HG02610 (cell line): ENCODE measurements at regions not wholly inside any gene's neighbourhood (a gene's known extent, or its start where the extent isn't known, plus 50 kb on each side); places are given as distances from the start of the nearest gene placed in this dataset.

Experiments used
- ATAC-seq: cut with Tn5 transposase; IDR thresholded peaks from one replicate; pipeline ENCODE4 v1.9.1; 2021; ENCODE audit warnings: mild to moderate bottlenecking, moderate library complexity; ENCODE audit not compliant: unreplicated experiment

DNA sequence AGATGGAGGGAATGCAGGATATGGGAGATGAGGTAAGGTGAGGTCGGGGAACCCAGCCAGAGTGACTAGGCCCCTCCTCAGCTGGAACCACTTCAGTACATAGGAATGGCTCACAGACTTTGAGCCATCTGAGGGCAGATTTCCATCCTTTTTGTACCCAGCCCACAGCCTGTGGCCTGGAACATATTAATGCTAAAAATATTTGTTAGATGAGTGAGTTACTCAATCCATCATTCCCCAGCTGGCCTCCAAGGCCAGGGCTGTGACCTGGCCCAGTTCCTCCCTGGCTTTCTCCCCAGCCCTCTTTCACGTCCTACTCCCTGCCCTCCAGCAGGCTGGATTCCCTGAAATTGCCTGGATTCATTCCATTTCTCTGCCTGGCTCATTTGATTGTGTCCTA, 57.2 kb upstream of the PRDM11 start:
- no peak for ATAC-seq

DNA sequence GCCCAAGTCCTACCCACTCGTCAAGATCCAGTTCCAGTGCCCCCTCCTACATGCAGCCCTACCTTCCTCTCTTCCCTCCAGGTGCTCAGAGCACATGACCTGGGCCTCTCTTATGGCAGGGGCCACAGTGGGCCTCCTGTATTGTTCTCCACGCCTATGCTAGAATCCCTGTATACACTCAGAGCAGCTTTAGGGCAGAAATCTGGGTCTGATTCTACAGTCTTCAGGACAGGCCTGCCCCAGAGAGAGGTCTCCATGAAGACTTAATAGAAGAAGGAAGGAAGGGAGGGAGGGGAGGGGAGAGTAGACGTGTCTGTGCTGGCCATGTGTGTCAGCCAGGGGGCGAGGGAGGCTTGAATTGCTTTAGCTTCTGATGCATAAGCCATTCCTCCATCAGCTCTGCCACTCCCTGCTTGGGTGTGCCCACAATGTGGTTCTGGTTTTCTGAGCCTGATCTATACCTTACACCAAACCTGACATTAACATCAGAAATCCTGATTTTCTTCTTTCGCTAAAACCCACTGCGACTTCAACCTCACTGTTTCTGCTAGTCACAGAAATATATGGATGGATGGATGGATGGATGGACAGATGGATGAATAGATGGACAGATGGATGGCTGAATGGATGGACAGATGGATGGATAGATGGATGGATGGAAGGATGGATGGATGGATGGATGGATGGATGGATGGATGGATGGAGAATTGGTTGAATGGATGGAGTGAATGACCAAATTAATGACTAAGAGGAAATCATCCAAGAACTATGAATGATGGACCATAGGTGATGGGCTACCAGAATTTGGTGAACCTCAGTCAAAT, 56.6 kb upstream of the PRDM11 start:
- ATAC-seq: no peak

DNA sequence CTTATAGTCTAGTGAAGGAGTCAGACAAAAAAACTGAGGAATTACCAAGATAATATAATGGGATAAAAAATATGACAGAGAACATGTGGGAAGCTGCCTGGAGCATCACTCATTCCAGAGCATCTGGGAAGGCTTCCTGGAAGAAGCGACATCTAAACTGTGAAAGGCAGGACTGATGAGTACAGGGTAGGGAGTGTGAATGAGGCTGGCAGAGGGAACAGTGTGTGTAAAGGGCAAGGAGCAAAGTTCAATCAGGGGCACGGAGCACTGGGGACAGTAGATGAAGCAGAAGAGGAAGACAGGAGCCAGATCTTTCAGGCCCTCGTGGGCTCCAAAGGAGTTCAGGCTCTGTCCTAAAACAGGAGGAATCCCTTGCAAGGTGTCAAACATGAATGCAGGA, 55.8 kb upstream of the PRDM11 start:
- ATAC-seq: no peak

DNA sequence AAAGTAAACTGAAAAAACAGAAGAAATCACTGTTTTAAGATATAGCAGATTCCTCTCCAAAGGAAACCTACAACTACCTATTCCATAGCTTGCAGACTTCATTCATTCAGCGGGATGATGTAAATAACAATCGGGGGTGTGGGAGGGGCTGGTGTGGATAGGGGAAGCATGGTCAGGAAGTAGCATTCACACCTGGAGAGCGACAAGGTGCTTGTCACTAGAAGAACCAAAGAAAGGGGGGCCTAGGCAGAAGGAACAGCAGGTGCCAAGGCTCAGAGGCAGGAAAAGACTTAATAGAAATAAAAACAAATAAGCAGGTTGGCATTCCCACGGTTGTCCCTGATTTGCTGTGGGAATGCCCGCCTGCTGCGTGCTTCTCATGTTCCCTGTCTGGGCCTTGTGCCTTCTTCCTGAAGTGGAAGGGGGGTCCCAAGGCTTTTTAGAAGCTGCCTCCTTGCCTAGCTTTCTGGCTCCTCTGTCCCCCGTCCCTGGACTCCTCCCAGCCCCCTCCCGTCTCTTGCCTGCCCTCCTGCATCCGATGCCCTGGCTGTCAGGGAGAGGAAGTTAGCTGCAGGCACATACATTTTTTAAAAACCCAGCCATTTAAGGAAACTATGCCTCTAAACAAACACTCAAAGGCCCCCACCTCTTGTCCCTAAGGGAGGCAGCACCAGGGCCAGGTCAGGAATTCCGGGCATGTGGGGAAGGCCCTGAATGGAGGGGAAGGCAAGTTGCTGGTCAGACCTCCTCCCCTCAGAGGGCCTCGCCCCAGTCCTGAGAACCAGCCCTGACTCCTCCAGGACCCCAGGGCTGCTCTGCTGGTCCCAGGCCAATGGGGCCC, 54.7 kb upstream of the PRDM11 start:
- ATAC-seq: no peak

DNA sequence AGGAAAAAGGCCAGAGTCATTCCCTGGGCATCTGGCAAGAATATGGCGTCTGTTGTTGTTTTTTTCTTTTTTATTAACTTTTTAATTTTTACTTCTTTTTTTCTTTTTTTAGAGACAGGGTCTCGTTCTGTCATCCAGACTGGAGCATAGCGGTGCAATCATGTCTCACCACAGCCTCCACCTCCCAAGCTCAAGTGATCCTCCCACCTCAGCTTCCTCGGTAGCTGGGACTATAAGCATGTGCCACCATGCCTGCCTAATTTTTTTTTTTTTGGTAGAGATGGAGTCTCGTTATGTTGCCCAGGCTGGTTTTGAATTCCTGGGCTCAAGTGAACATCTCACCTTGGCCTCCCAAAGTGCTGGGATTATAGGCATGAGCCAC, 54.0 kb upstream of the PRDM11 start:
- ATAC-seq: no peak

DNA sequence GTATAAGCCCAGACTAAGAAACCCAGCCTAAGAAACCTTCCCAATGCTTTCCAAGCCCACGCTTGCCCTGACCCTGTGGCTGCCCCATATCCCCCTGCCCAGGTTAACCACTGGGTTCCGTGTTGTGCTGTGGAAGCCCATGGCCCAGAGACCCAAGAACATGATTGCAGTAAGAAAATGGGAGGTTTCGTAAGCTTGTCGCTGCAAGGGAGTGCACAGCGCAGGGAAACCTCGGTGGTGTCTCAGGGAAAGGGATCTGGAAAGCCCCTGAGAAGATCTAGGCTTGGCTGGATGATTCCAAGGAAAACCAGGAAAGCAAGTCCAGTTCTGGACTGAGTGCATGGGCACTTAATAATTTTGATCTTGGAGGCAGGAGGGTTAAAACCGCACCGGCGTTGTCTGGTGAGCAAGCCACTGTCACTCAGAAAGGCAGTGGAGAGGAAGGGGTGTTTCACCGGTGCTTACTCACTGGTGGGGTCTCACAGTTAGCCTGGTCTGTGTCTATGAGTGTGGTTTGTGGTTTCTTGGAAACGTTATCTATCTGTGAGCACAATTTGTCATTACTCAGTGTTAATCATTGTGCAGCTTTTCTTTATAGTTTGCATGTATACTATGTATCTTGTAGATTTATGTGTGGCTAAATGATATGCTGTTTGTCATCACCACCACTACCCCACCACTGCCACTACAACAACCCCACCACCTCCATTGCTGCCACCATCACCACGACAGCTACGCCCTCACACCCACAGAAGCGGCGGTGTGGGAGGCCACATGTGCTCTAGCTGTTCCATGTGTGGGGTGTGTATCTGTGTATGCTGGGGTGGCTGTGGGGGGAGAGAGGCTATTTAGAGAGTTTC, 53.3 kb upstream of the PRDM11 start:
- no peak for ATAC-seq

DNA sequence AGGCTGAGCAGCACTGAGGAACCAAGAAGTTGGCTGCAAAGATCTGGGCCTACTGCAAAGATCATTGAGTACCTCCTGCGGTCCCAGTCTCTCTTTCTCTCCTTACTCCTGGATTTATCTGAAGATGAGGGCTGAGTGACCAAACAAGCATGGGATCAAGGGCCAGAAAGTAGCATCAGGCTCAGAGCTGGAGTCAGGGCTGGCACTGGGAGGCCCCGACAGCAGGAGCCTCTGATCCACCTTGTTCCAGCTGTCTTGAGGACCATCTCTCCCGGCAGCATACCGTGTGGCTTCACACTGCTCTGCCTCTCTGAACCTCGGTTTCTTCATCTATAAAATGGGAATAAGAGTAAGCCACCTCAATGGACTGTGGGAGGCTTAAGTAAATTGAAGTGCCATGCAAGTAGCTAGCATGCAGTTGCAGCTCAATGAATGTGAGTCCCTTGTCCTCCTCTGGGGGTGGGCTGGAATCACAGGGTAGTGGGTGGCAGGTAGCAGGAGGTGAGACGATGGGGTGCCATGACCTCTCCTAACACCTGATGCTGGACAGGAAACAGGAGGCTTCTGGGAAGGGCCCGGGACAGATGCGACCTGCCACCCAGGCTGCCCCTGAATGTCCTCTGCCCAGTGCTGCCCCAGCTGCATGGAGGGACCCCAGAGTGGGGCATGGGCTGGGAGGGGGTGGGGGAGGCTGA, 52.5 kb upstream of the PRDM11 start:
- no peak for ATAC-seq

DNA sequence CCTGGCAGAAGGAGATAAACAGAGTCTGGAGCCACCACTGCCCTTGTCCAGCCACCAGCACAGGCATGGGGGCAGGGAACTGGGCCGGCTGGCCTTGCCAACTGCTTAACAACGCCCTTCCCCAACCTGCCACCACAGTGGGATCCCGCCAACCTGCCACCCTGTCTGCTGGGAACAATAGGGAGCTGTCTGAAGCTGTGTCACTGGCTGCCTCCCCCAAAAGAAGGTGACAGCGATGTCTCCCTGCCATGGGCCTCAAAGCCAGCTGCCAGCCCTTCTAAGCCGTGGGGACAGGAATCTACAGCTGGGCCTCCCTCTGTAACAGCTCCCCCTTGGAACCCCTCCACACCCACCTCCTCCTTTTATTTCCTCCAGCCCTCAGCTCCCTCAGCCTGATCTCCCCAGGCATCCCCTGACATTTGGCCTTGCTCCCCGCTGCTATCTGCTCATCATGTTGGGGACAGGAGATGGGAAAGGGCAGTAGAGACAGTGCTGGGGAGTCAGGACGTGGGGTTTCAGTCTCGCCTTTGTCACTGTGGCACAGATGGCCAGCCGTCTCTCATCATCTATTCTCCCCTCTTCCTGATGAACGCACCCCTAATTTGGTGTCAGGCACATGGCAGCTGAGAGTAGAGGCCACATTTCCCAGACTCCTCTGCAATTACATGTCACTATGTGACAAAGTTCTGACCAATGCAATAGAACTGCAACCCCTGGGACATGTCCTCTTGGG, 51.3 kb upstream of the PRDM11 start:
- ATAC-seq: no peak

DNA sequence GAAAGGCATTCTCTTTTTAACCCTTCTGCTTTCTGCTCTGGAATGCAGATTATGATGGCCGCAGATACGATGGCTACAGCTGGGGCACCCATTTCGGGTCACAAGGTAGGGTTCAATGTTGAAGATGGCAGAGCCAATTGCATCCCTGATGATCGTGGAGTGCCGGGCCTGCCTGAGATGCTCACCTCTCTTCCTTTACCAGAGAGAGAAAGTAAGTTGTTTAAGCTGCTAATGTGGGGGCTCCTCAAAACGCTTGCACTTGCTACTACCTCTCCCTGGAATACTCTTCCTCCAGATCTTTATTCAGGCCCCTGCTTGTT, 50.8 kb upstream of the PRDM11 start:
- no peak for ATAC-seq

DNA sequence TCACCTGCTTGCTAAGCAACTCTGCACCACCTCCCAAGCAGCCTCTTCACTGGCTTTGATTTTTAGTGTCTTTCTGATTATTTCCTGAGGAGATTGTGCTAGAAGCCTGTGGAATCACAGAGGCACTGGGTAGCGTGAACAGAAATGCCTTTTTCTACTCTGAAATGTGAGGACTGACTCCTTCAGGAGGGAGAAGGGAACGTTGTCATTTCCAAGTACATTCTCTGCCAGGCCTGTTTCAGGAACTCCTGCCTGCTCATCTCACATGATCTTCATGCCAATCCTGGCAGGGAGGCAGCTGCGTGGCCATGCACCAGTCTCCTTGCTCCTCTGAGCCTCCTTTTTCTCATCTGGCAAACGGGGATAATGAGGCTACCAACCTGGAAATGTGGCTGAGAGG, 49.8 kb upstream of the PRDM11 start:
- no peak for ATAC-seq
